SIG-M5 treated with dmso at 0.1 percent for 504 hours (cell line): ENCODE measurements at regions not wholly inside any gene's neighbourhood (a gene's known extent, or its start where the extent isn't known, plus 50 kb on each side); places are given as distances from the start of the nearest gene placed in this dataset.
"Not testable (repeated sequence)": the region's sequence is repeated elsewhere in the genome, so short reads cannot be mapped to it uniquely, and the experiment has no call there.

Source experiments
- DNase-seq: peaks from one replicate; lab custom pipeline; 2025; ENCODE audit not compliant: unreplicated experiment; lab: John Stamatoyannopoulos, UW

DNA sequence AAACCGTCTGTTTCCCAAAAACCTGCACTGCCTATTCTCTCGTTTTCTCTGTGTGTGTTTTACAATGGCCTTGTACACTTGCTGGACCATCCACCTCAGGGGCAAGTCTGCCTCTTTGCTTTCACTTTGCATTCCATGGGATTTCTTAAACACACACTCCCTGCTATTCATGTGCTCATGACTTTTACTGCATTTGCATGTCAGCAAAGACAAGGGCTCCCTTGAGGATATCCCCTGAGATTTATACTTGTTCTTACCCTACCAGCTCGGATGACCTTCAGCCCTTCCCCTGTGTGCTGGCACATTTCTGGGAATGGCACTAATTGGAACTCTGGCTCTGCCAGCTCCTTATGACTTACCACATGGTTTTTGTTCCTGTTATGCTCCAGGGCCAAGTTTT, 386.9 kb downstream of the AMY1C start:
- DNase-seq, result no peak

- no peak for DNase-seq
Observed at GRCh38 chr1:104156738-104157137, 407.0 kb downstream of the AMY1C start.

GRCh38 chr1:104163912-104164476, 414.3 kb downstream of the AMY1C start:
- no peak for DNase-seq

GRCh38 chr1:104172243-104172681, 422.6 kb downstream of the AMY1C start:
- DNase-seq, result no peak

- DNase-seq, result no peak
Observed at GRCh38 chr1:104182251-104182650, 432.6 kb downstream of the AMY1C start.

DNA sequence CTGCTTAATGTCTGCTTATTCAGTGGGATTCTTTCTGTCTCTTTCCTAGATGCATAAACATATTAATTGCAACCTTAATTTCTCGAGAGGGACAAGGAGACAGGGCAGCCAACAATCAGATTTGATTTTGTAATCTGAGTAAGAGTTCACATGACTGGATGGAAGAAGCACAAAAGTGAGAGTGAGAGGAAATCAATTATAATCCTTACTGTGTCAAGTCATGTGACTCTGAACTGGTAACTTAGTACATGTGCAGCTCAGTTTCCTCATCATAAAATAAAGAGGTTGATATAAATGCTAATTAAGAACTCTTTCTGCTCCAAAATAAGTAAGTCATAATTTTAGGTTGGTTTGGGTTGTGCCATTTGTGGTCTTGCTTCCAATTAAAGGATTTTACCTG, 439.5 kb downstream of the AMY1C start:
- no peak for DNase-seq

DNA sequence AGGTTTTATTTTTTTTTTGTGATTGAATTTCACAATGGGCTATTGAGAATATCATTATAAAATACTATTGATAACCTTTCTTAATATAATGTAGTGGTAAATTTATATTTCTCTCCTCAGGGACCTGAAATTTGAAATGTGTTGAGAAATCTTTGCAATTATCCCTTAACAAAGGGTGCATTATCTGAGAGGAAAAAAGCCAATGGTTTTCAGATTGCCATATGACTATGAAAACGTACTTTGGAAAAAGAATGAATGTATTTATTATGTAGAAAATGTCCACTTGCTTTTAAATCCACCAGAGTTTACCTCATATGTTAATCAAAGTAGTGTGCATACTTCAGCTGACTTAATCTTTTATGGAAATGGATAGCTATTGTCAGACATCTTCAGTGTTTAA, 441.1 kb downstream of the AMY1C start:
- no peak for DNase-seq

DNA sequence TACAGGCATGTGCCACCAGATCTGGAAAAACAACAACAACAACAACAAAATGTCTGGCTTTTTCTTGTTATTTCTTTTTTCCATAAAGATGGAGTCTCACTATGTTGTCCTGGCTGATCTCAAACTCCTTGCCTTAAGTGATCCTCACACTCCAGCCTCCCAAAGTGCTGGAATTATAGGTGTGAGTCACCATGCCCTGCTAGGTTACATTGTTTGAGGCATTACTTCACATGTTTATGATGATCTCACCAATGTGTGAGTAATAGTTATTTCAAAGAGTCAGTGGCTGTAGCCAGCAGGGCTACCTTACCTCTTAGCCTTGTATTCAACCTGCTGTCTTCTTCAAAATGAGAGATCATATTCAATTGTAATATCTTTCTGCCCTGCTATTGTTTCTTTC, 445.7 kb downstream of the AMY1C start:
- DNase-seq, result no peak

- DNase-seq, result no peak
Observed at GRCh38 chr1:104196136-104196535, 446.4 kb downstream of the AMY1C start.

GRCh38 chr1:104197516-104197915, 447.8 kb downstream of the AMY1C start:
- no peak for DNase-seq

- no peak for DNase-seq
Observed at GRCh38 chr1:104212239-104212638, 462.5 kb downstream of the AMY1C start.

- DNase-seq, result not testable (repeated sequence)
Observed at GRCh38 chr1:104217395-104217986, 467.8 kb downstream of the AMY1C start.

GRCh38 chr1:104229860-104230259, 480.2 kb downstream of the AMY1C start:
- DNase-seq, result no peak

DNA sequence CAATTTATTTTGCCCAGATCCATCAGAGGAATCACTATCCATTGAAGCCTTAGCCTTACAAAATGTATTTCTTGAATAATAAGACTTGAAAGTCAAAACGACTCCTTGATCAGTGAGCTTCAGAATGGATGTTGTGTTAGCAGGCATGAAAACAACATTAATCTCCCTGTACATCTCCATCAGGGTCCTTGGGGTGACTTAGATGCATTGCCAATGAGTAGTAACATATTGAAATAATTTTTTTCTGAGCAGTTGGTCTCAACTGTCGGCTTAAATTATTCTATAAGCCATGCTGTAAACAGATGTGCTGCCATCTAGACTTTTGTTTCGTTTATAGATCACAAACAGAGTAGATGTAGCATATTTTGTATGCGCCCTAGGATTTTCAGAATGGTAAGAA, 482.0 kb downstream of the AMY1C start:
- no peak for DNase-seq

DNA sequence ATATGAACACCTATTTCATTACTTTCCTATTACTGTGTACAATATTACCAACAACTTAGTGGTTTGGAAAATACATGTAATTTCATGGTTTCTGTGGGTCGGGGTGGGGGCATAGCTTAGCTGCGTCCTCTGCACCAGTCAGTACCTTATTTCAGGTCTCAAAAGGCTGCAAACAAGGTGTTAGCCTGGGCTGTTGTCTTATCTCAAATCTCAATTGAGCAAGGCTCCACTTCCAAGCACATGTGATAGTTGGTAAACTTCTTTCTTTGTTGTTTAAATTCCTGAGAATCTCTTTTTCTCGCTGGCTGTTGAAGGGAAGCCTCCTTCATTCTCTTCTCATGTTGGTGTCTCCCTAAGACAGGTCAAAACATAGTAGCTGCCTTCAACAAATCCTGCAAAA, 485.4 kb downstream of the AMY1C start:
- DNase-seq, result no peak

GRCh38 chr1:104238991-104239390, 489.3 kb downstream of the AMY1C start:
- no peak for DNase-seq

DNA sequence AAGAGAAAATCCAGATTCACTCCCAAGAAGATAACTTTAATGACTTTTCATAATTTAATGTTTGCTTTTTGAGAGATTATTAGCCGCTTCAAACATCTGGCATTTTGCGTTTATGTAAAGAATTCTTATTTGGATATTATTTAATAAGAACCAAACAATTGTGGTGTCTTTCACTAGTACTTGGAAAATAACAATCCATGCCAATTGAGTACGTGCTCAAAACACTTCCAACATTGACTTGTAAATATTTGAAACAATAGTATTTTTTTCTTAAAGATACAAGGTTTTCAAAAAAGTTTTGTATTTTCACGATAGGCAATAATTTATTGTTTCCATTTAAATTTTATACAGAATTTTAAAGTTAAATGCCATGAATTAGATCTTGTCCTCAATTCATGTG, 498.7 kb downstream of the AMY1C start:
- DNase-seq, result no peak

DNA sequence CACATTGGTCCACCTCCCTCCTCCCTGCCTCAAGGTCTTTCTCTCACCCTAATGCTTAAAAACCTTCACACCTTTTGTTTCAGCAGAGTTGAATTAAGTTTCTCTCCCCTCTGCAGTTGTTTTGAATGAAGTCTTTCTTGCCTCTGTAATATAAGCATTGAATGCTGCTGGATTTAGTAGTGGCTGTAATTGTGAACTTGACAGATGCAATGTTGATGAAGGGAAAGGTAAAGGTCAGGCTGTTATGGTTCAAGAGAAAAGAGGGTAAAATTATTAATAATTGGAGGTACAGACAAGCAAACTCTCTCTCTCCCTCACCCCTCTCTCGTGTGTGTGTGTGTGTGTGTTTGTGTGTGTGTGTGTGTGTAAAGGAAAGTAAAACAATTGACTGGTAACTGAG, 509.8 kb downstream of the AMY1C start:
- DNase-seq, result no peak

- not testable (repeated sequence) for DNase-seq
Observed at GRCh38 chr1:104263110-104263509, 513.4 kb downstream of the AMY1C start.

DNA sequence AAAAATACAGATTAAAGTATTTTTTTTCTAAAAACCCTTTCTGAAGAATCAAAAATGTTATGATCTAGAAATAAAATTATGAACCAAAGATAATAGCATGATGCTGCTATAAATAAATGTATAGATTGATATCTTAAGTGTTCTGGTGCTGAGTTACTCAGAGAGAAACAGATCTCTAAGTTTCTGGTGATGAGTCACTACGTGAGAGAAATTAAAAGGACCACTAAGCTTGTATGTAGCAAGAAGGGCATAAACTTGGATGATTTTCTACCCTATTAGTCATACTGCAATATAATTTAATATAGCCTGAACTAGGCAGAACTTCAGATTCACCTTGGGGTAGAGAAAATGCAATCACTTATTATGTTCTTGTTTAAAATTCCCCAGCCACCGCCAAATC, 514.8 kb downstream of the AMY1C start:
- DNase-seq, result no peak

GRCh38 chr1:104265163-104265562, 515.5 kb downstream of the AMY1C start:
- no peak for DNase-seq

DNA sequence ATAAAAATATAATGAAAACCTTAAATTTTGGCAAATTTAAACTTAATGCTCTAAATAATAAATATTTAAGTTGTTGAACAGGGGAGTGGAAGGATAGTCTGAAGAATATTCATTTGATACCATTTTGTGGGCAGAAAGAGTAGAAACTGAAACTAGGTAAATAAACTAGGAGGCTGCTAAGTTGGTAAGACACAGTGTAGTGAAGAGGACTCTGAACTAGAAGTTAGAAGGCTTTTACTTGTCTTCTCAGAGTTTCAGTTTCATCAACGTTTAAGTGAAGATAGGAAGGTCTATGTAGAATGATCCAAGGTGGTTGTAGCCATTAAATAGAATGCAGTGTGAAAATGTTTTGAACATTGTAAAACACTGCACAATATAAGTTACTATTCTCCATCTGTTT, 516.9 kb downstream of the AMY1C start:
- no peak for DNase-seq

DNA sequence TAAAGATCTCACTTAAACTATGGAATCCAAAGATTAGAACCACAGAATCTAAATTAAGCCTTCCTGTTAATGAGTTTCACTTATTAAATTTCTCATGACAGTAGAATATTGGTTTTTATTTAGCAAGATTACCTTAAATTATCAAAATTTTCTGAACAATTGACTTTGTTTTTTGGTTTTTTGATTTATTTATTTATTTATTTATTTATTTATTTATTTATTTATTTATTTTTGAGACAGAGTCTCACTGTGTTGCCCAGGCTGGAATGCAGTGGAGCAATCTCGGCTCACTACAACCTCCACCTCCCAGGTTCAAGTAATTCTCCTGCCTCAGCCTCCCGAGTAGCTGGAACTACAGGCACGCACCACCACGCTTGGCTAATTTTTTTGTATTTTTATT, 538.6 kb downstream of the AMY1C start:
- not testable (repeated sequence) for DNase-seq
